ENCODE measurements at regions not wholly inside any gene's neighbourhood (a gene's known extent, or its start where the extent isn't known, plus 50 kb on each side); places are given as distances from the start of the nearest gene placed in this dataset.

- no peak overlapping the region for H3K4me3 ChIP-seq
- no peaks in the 10 kb centered on the region for H3K36me3 ChIP-seq
- intact Hi-C loops (cut with micrococcal nuclease) = no loop called here
- H3K4me1 ChIP-seq = no peaks in the 10 kb centered on the region
- no peak for DNase-seq
- H3K27me3 ChIP-seq (ENCODE audit: low read depth) = no peaks in the 10 kb centered on the region
- no peaks in the 10 kb centered on the region for H3K9me3 ChIP-seq (replicated peaks)
- no peak for TF ChIP-seq CTCF (IDR thresholded peaks at IDR 0.05; ENCODE audit: borderline replicate concordance)
- H3K27ac ChIP-seq (replicated peaks) = no peak overlapping the region
Measured at GRCh38 chr3:86438544-86438943, 552.4 kb downstream of the VGLL3 start.

DNA sequence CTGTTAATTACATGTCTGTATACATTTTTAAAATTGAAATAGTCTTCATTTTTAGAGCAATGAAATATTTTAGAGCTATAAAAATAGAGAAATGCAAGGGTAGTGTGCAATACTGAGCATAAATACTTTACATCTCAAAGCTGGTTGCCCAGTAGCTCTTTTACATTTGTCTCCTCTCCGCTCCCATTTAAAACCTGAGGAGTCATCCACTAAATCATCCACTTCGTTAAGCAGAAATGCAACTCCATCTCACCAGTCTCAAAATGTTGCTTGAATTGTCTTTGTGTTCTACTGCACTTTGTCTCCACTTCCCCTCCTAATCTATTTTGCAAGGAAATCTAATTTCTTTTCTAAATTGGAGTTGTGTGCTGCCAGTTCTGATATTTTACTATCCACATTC, 563.6 kb downstream of the VGLL3 start:
- no peaks in the 10 kb centered on the region for H3K4me1 ChIP-seq
- intact Hi-C loops (cut with micrococcal nuclease) = no loop called here

DNA sequence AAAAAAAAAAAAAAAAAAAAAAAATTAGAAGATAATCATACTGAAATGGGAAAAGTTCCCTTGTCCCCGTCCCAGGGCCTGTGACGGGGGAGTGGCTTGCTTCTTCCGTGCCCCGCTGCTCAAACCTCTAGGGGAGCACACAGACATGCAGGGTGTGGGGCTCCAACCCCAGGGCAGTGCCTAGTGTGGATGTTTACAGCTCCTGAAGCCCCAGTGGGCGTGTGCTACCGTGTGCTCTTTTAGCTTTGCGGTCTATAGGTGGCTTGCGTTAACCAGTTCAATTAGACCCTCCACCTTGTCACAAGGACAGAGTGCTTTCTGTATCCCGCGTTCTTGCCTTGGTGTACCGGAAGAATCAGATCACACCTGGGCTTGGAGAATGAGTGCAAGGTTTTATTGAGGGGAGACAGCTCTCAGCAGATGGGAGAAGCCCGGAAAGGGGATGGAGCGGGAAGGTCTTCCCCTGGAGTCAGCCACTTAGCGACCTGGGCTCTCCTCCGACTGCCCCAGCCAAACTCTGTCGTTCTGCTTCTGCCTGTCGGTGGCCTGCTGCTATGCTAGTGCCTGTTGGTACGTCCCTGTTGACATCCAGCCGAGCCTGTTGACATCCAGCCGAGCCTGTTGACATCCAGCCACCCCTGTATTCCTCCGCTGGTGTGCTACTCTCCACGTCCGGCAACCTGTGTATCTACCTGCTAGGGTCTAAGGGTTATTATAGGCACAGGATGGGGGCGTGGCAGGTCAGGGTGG, 569.8 kb downstream of the VGLL3 start:
- intact Hi-C loops (cut with micrococcal nuclease) = no loop called here
- no peaks in the 10 kb centered on the region for H3K4me1 ChIP-seq
- H3K4me3 ChIP-seq = no peak overlapping the region
- no peak for TF ChIP-seq CTCF (IDR thresholded peaks at IDR 0.05; ENCODE audit: borderline replicate concordance)
- H3K9me3 ChIP-seq (replicated peaks) = peaks cover 30% of the 10 kb centered on the region
- no peak overlapping the region for H3K27ac ChIP-seq (replicated peaks)
- DNase-seq = no peak
- no peaks in the 10 kb centered on the region for H3K27me3 ChIP-seq (ENCODE audit: low read depth)
- H3K36me3 ChIP-seq = no peaks in the 10 kb centered on the region

More for the DNA sequence above, 563.6 kb downstream of the VGLL3 start:
- TF ChIP-seq CTCF (IDR thresholded peaks at IDR 0.05; ENCODE audit: borderline replicate concordance) = no peak
- H3K4me3 ChIP-seq = no peak overlapping the region
- no peaks in the 10 kb centered on the region for H3K36me3 ChIP-seq
- DNase-seq = no peak
- H3K27ac ChIP-seq (replicated peaks) = no peak overlapping the region
- peaks cover 34% of the 10 kb centered on the region for H3K9me3 ChIP-seq (replicated peaks)
- no peaks in the 10 kb centered on the region for H3K27me3 ChIP-seq (ENCODE audit: low read depth)

DNA sequence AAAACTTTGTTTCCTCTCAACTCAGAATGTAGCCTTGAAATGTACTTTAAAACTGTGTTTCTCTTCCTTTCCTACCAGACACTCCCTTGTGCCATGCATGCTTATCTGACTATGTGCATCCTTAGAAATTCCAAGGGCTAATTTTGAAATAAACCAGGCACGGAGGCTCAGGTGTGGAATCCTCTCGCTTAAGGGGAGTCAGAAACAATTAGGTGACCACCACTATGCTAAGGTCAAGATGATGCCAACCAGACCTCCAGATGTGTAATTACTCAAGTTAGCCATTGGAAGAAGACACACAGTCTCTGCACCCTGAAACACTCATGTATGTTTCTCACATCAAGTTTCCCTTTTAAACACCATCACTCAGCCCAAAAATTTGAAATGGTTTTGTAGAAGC, 572.1 kb downstream of the VGLL3 start:
- H3K27me3 ChIP-seq (ENCODE audit: low read depth) = no peaks in the 10 kb centered on the region
- no peak overlapping the region for H3K4me3 ChIP-seq
- no peaks in the 10 kb centered on the region for H3K4me1 ChIP-seq
- DNase-seq = no peak
- H3K27ac ChIP-seq (replicated peaks) = no peak overlapping the region
- intact Hi-C loops (cut with micrococcal nuclease) = no loop called here
- no peak for TF ChIP-seq CTCF (IDR thresholded peaks at IDR 0.05; ENCODE audit: borderline replicate concordance)
- H3K36me3 ChIP-seq = no peaks in the 10 kb centered on the region
- peaks cover 14% of the 10 kb centered on the region for H3K9me3 ChIP-seq (replicated peaks)

GRCh38 chr3:86416334-86416733, 574.6 kb downstream of the VGLL3 start:
- no peaks in the 10 kb centered on the region for H3K4me1 ChIP-seq
- intact Hi-C loops (cut with micrococcal nuclease) = no loop called here
- H3K27me3 ChIP-seq (ENCODE audit: low read depth) = no peaks in the 10 kb centered on the region
- H3K9me3 ChIP-seq (replicated peaks) = peaks cover 6% of the 10 kb centered on the region
- DNase-seq = no peak
- H3K27ac ChIP-seq (replicated peaks) = no peak overlapping the region
- H3K4me3 ChIP-seq = no peak overlapping the region
- no peak for TF ChIP-seq CTCF (IDR thresholded peaks at IDR 0.05; ENCODE audit: borderline replicate concordance)
- no peaks in the 10 kb centered on the region for H3K36me3 ChIP-seq

All from left ventricle myocardium inferior (tissue), 1 donor.